K562 (cell line): ENCODE measurements at regions not wholly inside any gene's neighbourhood (a gene's known extent, or its start where the extent isn't known, plus 50 kb on each side); places are given as distances from the start of the nearest gene placed in this dataset.

Source experiments
- BCL6 ChIP-seq: fragments of 250-450 bp; sonication (Bioruptor Pico); IDR thresholded peaks from 2 replicates; pipeline ENCODE4 v1.4.0; 2020
- COPS2 ChIP-seq: fragments of 450-650 bp; conservative IDR thresholded peaks from 2 replicates; pipeline ENCODE4 v1.6.1; 2016; ENCODE audit warnings: mild to moderate bottlenecking, moderate library complexity
- HIVEP1 ChIP-seq: fragments of 250-450 bp; sonication (Bioruptor Pico); IDR thresholded peaks from 2 replicates; pipeline ENCODE4 v1.4.0; 2020; ENCODE audit warnings: mild to moderate bottlenecking
- NEUROD1 ChIP-seq: fragments of 150-350 bp; IDR thresholded peaks from 2 replicates; pipeline ENCODE4 v1.6.1; 2014; ENCODE audit warnings: borderline replicate concordance, low read length, low read depth; ENCODE audit not compliant: partially characterized antibody
- SMARCA5 ChIP-seq: fragments of 450-650 bp; IDR thresholded peaks from 2 replicates; pipeline ENCODE4 v1.6.1; 2016
- SRF ChIP-seq, 2 experiments: fragments of 250-450, 450-650 bp in 1 of 2; sonication (Bioruptor Pico) in 1 of 2; sonication (generic) in 1 of 2; formaldehyde crosslinking; IDR thresholded peaks; 2 replicates each; pipeline versions ENCODE4 v1.5.0 to v1.5.1; 2020 to 2022; ENCODE audit warnings: mild to moderate bottlenecking in 1 of 2, missing genetic modification reagents in 1 of 2
- ZNF174 ChIP-seq: fragments of 250-450 bp; sonication (Bioruptor Pico); IDR thresholded peaks from 2 replicates; pipeline ENCODE4 v1.4.0; 2020; ENCODE audit warnings: mild to moderate bottlenecking
- ZNF274 ChIP-seq: IDR thresholded peaks from 2 replicates; pipeline ENCODE4 v1.6.1; 2011; ENCODE audit warnings: low read depth, mild to moderate bottlenecking, low read length, moderate library complexity, borderline replicate concordance
- ZNF766 ChIP-seq: fragments of 200-800 bp; sonication (Bioruptor generic); conservative IDR thresholded peaks from 2 replicates; pipeline ENCODE4 v1.6.1; 2016; ENCODE audit warnings: missing genetic modification characterization, missing compliant biosample characterization

DNA sequence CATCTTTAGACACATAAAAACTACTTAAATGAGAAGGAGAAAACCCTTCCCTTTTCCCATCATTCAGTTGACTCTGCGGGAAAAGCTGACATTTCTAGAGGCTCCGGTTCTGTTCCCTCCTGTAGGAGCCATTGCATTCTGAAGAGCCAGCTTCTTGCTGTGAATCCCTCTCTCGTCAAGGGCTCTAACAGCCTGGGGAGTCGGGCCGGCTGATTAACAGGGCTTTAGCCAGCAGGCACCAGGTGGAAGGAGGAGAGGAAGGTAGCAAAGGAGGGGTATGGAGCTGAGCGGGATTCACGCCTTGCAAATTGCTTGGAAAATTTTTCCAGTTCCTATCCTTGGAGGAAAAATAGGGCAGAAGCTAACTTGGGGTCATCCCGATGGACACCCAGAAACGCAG, 108.3 kb upstream of the UBE2E1 start:
- TF ChIP-seq HIVEP1 (CRISPR knock-in tag), result no peak
- TF ChIP-seq BCL6 (CRISPR knock-in tag), result no peak
- no peak for TF ChIP-seq COPS2
- no peak for TF ChIP-seq SMARCA5
- TF ChIP-seq ZNF766 (CRISPR knock-in tag), result no peak
- TF ChIP-seq ZNF174, result no peak
- no peak for TF ChIP-seq ZNF274
- no peak for TF ChIP-seq SRF (CRISPR knock-in tag; IDR thresholded peaks at IDR 0.05)
- TF ChIP-seq NEUROD1, result no peak
